Activated T-helper 17 cell treated with anti-CD3 and anti-CD28 coated beads, Interleukin-2, amount 50 U/mL, for 72 hours (primary cell): ENCODE measurements at regions not wholly inside any gene's neighbourhood (a gene's known extent, or its start where the extent isn't known, plus 50 kb on each side); places are given as distances from the start of the nearest gene placed in this dataset.
"Not testable (repeated sequence)": the region's sequence is repeated elsewhere in the genome, so short reads cannot be mapped to it uniquely, and the experiment has no call there.

ENCODE experiments used
- ATAC-seq: fragments of 150-1000 bp; cut with Tn5 transposase; replicated peaks from 2 replicates; pipeline ENCODE4 v1.10.0; 2021; ENCODE audit warnings: mild to moderate bottlenecking, moderate library complexity
- H3K27ac Mint-ChIP-seq: one replicate; pipeline ENCODE4 v1.8.0; 2022; ENCODE audit warnings: mixed read lengths
- H3K27me3 Mint-ChIP-seq: one replicate; pipeline ENCODE4 v1.8.0; 2022; ENCODE audit warnings: mixed read lengths
- H3K36me3 Mint-ChIP-seq: one replicate; pipeline ENCODE4 v1.8.0; 2022; ENCODE audit warnings: low read depth, mild to moderate bottlenecking, mixed read lengths
- H3K4me1 Mint-ChIP-seq: one replicate; pipeline ENCODE4 v1.8.0; 2022; ENCODE audit warnings: mixed read lengths
- H3K4me3 Mint-ChIP-seq: one replicate; pipeline ENCODE4 v1.8.0; 2022; ENCODE audit warnings: mild to moderate bottlenecking, mixed read lengths
- H3K9me3 Mint-ChIP-seq: one replicate; pipeline ENCODE4 v1.8.0; 2022; ENCODE audit warnings: mixed read lengths

DNA sequence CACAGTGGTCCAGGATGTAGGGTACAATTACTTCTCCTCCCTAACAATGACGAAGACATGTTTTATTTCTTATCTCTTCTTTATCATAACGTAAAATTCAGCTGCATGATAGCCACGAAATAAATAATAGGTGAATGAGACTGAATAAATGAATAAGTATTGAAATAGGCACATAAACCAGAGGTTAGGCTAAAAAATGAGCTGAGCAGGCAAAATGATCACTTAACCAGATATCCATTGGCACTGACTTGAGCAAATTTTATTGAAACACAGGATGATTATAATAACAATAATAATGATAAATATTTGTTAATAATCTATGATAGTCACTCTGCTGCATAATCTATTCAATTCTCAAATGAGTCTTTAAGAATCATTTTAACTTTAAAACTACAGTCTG, 506.9 kb upstream of the ZNF804A start:
- Mint-ChIP-seq H3K27ac (no peak overlapping the region), H3K36me3 (no peaks in the 10 kb centered on the region), H3K9me3 (no peaks in the 10 kb centered on the region), H3K4me1 (no peaks in the 10 kb centered on the region), H3K27me3 (no peaks in the 10 kb centered on the region), H3K4me3 (no peak overlapping the region)
- no peak for ATAC-seq

DNA sequence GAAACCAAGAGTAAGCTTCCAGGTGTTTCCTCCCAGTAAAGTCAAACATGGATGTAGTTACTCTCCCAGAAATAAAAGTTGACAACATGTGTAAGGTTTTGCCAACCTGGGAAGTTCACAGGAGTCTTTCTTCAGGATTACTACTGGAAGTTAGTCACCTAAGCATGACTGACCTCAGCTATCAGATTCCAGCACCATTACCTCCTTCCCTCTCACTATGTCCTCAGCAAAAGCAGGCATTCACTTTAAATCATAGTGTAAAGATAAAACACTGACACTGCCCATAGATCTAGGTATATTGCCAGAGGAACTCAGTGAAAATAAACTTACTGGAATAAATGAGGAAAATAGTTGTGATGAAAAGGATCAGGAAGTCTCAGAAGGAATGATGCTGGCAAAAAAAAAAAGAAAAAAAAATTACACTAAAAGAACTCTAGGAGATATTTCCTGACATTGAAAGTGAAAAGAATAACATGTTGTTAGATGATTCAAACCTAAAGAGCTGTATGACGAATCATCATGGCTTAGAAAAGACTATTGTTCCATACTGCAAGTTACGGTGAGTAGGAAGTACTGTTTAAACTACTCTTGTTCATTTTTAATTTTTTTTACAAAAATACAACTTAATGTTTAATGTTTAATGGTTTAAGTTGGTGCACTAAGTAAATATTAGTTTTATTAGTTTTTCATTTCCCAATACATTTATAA, 484.5 kb upstream of the ZNF804A start:
- H3K4me1 Mint-ChIP-seq, result no peaks in the 10 kb centered on the region
- H3K27me3 Mint-ChIP-seq, result no peaks in the 10 kb centered on the region
- ATAC-seq, result no peak
- no peak overlapping the region for H3K27ac Mint-ChIP-seq
- H3K4me3 Mint-ChIP-seq, result no peak overlapping the region
- H3K36me3 Mint-ChIP-seq, result no peaks in the 10 kb centered on the region
- peaks cover 3% of the 10 kb centered on the region for H3K9me3 Mint-ChIP-seq

DNA sequence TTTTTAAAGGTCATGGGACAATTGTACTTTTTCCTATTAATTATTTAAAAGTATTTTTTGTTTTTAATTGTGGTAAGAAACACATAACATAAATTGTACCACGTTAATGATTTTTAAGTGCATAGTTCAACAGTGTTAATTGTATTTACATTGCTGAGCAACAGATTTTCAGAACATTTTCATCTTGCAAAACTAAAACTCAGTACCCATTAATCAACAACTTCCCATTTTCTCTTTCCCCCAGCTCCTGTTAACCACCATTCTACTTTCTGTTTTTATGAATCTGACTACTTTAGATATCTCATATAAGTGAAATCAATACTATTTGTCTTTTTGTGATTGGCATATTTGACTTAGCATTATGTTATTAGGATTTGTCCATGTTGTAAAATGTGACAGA, 483.9 kb upstream of the ZNF804A start:
- peaks cover 3% of the 10 kb centered on the region for H3K9me3 Mint-ChIP-seq
- no peaks in the 10 kb centered on the region for H3K27me3 Mint-ChIP-seq
- H3K4me3 Mint-ChIP-seq, result no peak overlapping the region
- H3K4me1 Mint-ChIP-seq, result no peaks in the 10 kb centered on the region
- no peak overlapping the region for H3K27ac Mint-ChIP-seq
- ATAC-seq, result no peak
- no peaks in the 10 kb centered on the region for H3K36me3 Mint-ChIP-seq

DNA sequence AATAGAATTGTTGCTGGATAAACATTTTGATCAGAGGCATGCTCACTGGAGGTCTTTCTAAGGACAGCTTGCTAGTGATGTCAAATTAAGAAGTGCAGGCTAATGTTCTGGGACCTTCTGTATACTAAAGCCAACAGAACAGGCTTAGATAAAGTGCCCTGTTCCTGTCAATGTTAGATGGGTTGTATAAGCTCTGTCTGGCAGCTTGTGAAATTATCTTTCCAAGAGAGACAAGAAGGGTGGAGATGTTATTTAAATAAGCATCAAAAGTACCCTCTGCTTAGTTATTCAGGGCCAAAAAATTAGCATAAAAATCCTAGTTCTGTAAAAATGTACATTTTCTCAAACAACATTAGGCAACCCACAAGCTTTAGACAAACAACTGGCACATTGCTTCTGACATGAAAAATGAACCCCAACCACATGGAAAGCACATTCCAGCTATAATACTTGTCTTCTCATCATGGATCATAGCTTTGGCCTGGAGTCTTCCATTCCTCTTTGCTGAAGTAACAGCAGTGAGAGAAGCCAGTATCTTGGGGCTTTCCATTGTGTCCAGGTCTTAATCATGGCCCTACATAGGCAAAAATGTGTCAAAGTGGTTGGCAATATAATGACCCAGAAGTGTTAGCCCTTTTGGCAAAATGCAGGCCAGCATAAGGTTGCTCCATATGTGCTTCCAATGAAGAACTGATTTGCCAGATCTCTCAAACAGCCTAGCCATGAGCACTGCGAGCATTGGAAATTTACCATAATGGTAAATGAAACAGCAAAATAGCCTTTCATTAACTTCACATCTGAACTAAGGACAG, 478.1 kb upstream of the ZNF804A start:
- Mint-ChIP-seq H3K9me3 (peaks cover 5% of the 10 kb centered on the region), H3K4me1 (no peaks in the 10 kb centered on the region), H3K4me3 (no peak overlapping the region), H3K27ac (no peak overlapping the region), H3K27me3 (no peaks in the 10 kb centered on the region), H3K36me3 (no peaks in the 10 kb centered on the region)
- no peak for ATAC-seq

DNA sequence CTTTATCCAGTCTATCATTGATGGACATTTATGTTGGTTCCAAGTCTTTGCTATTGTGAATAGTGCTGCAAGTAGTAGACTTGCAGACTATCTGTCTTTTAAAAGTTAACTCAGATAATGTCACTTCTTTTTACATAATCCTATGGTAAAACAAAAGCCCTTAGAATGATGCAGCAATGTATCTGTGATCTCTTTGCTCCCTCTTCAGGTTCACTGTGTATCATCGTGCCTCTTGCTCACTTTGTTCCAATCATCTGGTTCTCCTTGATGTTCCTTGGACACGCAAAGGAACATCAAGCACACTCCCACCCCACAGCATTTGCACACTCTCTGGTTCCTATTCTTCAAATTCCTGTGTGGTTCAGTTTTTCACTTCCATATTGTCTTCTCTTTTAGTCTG, 472.5 kb upstream of the ZNF804A start:
- no peaks in the 10 kb centered on the region for H3K4me1 Mint-ChIP-seq
- no peak for ATAC-seq
- no peak overlapping the region for H3K27ac Mint-ChIP-seq
- peaks cover 17% of the 10 kb centered on the region for H3K9me3 Mint-ChIP-seq
- no peaks in the 10 kb centered on the region for H3K36me3 Mint-ChIP-seq
- no peaks in the 10 kb centered on the region for H3K27me3 Mint-ChIP-seq
- no peak overlapping the region for H3K4me3 Mint-ChIP-seq

DNA sequence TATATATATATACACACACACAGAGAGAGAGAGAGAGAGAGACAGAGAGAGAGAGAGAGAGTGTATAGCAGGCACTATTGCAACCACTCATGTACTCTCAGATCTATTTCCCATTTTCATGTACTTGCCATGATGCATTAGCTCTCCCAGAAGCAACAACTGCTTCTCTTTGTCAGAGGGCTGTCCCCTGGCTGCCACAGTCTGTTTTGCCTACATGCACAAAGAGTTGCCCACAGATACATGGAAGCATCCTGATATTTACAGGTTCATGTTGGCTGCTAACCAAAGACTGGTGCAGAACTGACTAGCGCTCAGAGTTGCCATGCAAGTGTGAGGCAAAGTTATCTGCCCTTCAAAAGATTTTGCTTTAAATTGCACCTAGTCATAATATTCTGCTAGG, 469.3 kb upstream of the ZNF804A start:
- no peaks in the 10 kb centered on the region for H3K36me3 Mint-ChIP-seq
- ATAC-seq, result no peak
- H3K9me3 Mint-ChIP-seq, result peaks cover 28% of the 10 kb centered on the region
- no peak overlapping the region for H3K4me3 Mint-ChIP-seq
- H3K27ac Mint-ChIP-seq, result no peak overlapping the region
- no peaks in the 10 kb centered on the region for H3K27me3 Mint-ChIP-seq
- H3K4me1 Mint-ChIP-seq, result no peaks in the 10 kb centered on the region

DNA sequence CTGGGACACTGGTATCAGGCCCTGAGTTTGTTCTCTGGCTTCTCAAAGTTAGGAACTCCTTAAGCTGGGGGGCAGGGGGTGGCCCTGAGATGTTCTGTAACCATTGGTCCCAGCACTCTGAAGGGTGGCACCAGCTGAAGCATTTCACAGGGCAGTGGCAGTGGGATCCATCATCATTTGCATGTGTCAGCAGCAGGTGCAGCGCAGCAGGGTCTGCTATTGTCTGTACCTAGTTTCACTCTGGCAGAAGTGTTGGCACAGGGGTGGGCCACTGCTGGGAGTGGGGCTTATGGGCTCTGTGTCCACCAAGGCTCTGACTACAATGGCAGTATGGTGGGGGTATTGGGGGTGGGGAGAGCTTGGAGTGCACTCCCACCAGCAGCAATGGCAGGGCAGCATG, 460.4 kb upstream of the ZNF804A start:
- peaks cover 11% of the 10 kb centered on the region for H3K9me3 Mint-ChIP-seq
- H3K27ac Mint-ChIP-seq, result no peak overlapping the region
- no peak for ATAC-seq
- H3K4me3 Mint-ChIP-seq, result no peak overlapping the region
- H3K36me3 Mint-ChIP-seq, result no peaks in the 10 kb centered on the region
- H3K4me1 Mint-ChIP-seq, result no peaks in the 10 kb centered on the region
- H3K27me3 Mint-ChIP-seq, result no peaks in the 10 kb centered on the region

DNA sequence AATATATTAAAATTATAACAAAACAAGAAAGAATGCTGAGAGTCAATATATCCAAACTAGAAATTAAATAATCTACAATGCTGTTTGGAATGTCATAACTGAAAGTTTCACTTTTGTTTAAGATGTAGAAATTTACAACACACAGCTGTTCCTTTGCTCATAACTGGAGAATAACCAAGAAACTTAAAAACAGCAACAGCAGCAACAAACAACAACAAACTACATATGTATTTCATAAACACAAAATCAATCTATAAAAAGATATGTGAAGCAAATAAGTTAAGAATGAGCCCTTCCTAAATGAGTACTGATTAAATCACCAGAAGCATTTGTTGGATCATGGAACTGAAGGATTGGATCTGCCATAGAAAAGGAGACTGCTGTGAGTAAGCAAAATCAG, 456.5 kb upstream of the ZNF804A start:
- Mint-ChIP-seq H3K27me3 (no peaks in the 10 kb centered on the region), H3K4me1 (no peaks in the 10 kb centered on the region), H3K36me3 (no peaks in the 10 kb centered on the region), H3K27ac (no peak overlapping the region), H3K9me3 (no peaks in the 10 kb centered on the region), H3K4me3 (no peak overlapping the region)
- ATAC-seq, result no peak

DNA sequence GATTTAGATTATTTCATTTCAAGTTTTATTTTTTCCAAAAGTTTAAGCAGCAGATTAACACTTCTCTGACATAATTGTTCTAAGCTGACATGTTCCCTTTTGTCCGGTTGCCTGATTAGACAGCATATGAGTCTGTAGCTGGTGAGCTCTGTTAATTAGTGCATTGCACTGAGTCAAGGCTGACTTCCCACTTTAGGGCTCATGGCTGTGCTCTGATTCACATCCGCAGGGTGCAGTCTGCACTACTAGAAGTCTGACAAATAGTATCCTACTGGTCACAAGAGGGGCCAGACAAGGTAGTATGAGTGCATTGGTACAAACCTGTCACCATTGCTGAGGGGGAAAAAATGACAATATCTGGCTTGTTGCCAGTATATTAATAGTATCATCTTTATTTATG, 443.9 kb upstream of the ZNF804A start:
- ATAC-seq, result no peak
- H3K27ac Mint-ChIP-seq, result no peak overlapping the region
- H3K27me3 Mint-ChIP-seq, result no peaks in the 10 kb centered on the region
- peaks cover 14% of the 10 kb centered on the region for H3K9me3 Mint-ChIP-seq
- no peak overlapping the region for H3K4me3 Mint-ChIP-seq
- H3K36me3 Mint-ChIP-seq, result no peaks in the 10 kb centered on the region
- no peaks in the 10 kb centered on the region for H3K4me1 Mint-ChIP-seq

DNA sequence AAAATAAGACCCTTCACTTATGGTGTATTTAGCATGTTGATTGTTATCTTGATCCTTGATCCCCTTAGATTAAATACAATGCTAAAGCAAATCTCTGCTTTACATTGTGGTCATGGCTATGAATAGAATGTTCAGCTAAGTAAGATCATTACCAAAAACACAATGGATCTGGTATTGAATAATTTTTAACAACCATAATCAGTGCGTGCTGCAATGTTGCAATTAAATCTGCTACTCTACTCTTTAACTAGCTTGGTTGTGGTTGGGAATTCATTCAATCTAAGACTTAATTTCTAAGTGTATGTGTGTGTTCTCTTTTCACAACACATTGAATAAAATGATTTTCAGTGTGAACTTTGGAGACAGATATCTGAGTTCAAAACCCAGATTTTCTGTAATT, 442.5 kb upstream of the ZNF804A start:
- Mint-ChIP-seq H3K9me3 (peaks cover 17% of the 10 kb centered on the region), H3K4me3 (no peak overlapping the region), H3K27ac (no peak overlapping the region), H3K27me3 (no peaks in the 10 kb centered on the region), H3K36me3 (no peaks in the 10 kb centered on the region), H3K4me1 (no peaks in the 10 kb centered on the region)
- ATAC-seq, result no peak

DNA sequence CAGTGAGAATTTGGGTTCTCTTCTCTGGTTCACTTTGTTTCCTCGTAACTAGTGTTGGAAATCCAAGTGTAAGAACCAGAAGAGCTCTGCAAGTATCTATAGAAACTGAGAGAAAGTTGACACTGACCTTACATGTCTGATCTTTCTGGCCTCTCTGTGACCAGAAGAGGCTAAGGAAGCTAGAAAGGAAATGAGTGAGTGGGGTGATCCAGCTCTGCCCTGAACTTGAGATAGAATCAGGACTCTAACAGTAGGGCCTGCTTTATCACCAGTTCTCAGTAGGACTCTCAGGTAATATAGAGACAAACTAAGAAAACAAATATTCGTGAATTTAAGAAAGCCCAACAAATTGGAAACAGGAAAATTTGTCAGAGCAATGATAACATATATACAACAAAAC, 441.2 kb upstream of the ZNF804A start:
- H3K4me1 Mint-ChIP-seq, result no peaks in the 10 kb centered on the region
- ATAC-seq, result no peak
- peaks cover 19% of the 10 kb centered on the region for H3K9me3 Mint-ChIP-seq
- H3K36me3 Mint-ChIP-seq, result no peaks in the 10 kb centered on the region
- no peak overlapping the region for H3K27ac Mint-ChIP-seq
- no peak overlapping the region for H3K4me3 Mint-ChIP-seq
- H3K27me3 Mint-ChIP-seq, result no peaks in the 10 kb centered on the region

DNA sequence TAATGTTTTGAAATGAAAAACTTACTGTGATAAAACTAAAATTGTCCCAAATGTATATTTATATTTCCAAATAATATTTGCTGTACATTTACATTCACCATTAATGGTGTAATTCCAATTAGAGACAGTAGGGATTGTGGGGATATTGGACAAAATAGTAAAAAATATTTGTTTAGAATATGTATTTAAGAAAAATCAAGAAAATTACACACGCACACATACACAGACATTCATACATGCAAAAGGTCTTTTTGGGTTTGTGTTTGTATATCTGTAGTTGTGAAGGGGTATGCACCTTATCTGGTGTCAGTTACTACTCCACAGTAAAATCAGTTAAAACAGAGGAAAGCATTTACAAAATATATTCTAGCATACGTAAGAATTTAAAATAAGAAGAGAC, 435.9 kb upstream of the ZNF804A start:
- Mint-ChIP-seq H3K27me3 (no peaks in the 10 kb centered on the region), H3K36me3 (no peaks in the 10 kb centered on the region), H3K4me3 (no peak overlapping the region), H3K9me3 (peaks cover 18% of the 10 kb centered on the region), H3K4me1 (no peaks in the 10 kb centered on the region), H3K27ac (no peak overlapping the region)
- ATAC-seq, result no peak

DNA sequence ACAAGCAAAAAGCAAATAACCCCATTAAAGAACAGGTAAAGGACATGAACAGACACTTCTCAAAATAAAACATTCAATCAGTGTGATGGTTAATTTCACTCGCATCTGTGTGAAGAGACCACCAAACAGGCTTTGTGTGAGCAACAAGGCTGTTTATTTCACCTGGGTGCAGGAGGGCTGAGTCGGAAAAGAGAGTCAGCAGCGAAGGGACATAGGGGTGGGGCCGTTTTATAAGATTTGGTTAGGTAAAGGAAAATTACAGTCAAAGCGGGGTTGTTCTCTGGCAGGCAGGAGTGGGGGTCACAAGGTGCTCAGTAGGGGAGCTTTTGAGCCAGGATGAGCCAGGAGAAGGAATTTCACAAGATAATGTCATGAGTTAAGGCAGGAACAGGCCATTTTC, 429.5 kb upstream of the ZNF804A start:
- not testable (repeated sequence) for ATAC-seq, H3K4me3 Mint-ChIP-seq, H3K36me3 Mint-ChIP-seq, H3K27me3 Mint-ChIP-seq, H3K27ac Mint-ChIP-seq, H3K4me1 Mint-ChIP-seq
- H3K9me3 Mint-ChIP-seq, result peaks cover 12% of the 10 kb centered on the region

DNA sequence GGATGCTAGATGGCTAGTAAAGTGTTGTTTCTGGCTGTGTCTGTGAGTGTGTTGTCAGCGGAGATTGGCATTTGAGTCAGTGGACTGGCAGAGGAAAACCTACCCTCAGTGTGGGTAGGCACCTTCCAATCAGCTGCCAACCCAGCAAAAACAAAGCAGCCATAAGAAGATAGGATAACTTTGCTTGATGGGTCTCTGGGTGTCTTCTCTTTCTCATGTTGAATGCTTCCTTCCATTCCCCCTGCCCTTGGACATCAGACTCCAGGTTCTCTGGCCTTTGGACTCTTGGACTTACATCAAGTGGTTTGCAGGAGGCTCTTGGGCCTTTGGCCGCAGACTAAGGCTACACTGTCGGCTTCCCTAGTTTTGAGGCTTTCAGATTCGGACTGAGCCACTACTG, 429.0 kb upstream of the ZNF804A start:
- Mint-ChIP-seq H3K27ac (no peak overlapping the region), H3K36me3 (no peaks in the 10 kb centered on the region), H3K4me1 (no peaks in the 10 kb centered on the region), H3K9me3 (peaks cover 12% of the 10 kb centered on the region), H3K27me3 (no peaks in the 10 kb centered on the region), H3K4me3 (no peak overlapping the region)
- no peak for ATAC-seq

DNA sequence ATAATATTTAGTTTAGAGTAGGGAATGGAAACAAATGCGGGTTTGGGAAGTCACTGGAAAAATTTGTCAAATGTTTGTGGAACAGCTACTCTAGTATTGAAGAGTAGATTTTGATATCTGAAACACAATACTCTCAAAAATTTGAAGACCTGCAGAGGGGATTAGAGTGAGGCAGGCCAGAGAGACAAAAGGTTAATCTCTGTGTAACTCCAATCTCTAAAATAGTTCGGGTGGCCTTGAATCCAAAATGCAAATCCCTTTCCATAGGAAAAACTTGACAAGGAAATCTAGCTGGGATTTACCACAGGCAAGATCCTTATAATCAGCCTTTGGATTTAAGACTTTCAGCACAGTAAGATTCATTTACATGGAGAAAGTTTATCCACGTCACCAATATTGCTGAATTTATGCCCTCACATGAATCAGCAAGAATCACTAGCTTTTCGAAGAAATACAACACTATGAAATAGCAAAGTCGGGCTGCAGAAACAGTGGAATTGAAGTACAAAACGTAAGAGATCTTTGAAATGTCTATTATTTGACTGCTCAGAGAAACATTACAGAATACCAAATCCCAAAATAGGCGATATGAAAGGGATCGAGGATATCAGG, 423.7 kb upstream of the ZNF804A start:
- Mint-ChIP-seq H3K4me3 (no peak overlapping the region), H3K36me3 (no peaks in the 10 kb centered on the region), H3K9me3 (no peaks in the 10 kb centered on the region), H3K27ac (no peak overlapping the region), H3K27me3 (no peaks in the 10 kb centered on the region), H3K4me1 (no peaks in the 10 kb centered on the region)
- ATAC-seq, result no peak
